GM21423 (cell line): ENCODE measurements at regions not wholly inside any gene's neighbourhood (a gene's known extent, or its start where the extent isn't known, plus 50 kb on each side); places are given as distances from the start of the nearest gene placed in this dataset.

Source experiments
- ATAC-seq: cut with Tn5 transposase; IDR thresholded peaks from one replicate; pipeline ENCODE4 v1.9.1; 2021; ENCODE audit warnings: mild to moderate bottlenecking, moderate library complexity; ENCODE audit not compliant: unreplicated experiment

DNA sequence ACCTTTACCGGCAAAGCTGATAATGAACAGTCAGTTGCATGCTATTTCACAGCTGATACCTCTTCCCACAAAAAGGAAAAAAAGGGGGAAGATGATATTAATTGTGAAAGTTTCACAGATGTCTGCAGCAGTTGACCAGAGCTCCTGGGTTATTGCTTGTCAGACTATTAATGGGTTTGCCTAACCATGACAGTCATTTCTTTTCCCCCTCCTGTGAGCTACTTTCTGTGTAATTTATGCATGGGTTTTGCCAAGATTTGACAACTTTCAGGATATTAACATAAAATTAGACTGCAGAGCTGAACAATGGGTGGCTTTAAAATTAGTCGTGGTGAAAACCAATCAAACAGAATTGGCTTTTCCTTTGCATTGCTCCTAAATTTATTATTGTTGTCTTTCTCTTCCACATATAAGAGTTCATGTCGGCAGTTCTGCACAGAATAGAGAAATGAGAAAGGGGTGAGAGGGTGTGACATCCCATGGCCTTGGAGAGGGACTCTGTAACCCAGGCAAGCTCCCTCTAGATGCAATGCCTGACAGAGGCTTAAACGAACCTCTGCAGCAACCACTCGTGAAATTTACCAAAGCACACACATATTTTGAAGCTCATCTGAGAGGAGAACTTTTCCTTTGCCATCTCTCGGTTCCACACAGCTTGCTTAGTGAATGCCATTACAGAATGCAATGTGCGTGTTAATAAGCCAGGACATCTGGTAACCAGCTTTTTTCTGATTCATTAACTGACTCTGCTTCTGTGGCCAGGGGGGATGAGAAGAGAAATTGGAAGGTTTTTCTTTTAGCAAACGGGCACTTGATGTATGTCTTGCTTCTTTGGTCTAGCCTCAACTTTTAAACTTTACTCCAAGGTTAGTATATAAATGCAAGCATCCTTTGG lies 82.2 kb upstream of the ITGA4 start:
- ATAC-seq = peak; percentile 62

DNA sequence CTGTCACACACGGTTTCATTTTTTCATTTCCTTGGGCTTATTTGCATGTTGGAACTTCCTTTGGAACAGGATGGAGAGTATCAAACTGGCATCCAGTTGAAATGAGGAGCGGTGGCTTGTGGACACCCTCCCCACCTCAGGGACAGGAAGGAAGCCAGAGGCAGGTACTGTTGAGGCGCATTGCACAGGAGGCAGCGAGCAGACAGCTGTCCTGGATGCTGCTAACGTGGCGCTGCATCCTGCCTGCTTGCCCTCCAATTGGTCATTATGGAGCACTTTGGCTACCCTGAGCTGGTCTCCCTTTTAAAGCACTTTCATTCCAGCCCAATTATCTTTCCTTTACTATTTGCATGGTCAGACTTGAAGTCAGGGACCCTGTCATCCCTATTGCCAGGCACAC lies 80.7 kb upstream of the ITGA4 start:
- no peak for ATAC-seq

GRCh38 chr2:181376999-181377398 lies 80.2 kb upstream of the ITGA4 start:
- no peak for ATAC-seq

- ATAC-seq = no peak
Observed at GRCh38 chr2:181378491-181378890, 78.7 kb upstream of the ITGA4 start.

- ATAC-seq = no peak
Observed at GRCh38 chr2:181380581-181380980, 76.6 kb upstream of the ITGA4 start.

- no peak for ATAC-seq
Observed at GRCh38 chr2:181384923-181385322, 72.3 kb upstream of the ITGA4 start.

DNA sequence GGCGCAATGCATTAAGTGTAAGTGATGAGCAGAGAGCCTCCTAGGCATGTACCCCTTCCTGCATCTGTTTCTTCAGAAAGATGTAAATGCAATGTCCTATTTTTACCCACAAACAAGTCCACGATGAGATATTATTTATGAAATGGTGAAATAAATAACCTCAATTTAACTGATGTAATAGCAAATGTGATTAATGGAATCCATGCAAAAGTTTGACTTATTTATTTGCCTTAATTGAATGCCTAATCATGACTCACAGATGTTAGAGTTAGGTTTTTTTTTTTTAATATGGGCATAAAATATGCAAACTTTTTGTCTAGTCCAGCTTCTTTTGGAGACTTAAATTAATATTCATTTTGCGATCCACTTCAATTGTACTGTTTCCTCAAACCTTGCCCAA lies 67.7 kb upstream of the ITGA4 start:
- no peak for ATAC-seq

DNA sequence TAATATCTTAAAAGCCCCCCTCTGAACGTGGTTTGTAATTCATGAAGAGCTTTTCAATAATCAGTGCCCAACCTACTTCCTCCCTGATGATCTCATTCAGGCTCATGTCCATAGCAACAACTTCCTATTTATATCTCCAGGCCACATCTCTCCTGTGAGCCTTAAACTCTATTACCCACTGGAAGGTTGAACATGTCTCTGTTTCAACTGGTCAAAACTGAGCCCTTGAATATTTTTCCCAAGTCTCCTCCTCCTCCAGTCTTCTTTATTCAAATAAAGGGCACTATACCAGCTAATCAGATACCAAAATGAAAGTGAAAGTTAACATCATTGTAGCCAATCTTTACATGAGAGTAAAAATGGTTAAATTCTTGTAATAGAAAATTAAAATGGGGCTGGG lies 63.7 kb upstream of the ITGA4 start:
- peak; percentile 64 for ATAC-seq

GRCh38 chr2:181394741-181395437 lies 62.3 kb upstream of the ITGA4 start:
- no peak for ATAC-seq

DNA sequence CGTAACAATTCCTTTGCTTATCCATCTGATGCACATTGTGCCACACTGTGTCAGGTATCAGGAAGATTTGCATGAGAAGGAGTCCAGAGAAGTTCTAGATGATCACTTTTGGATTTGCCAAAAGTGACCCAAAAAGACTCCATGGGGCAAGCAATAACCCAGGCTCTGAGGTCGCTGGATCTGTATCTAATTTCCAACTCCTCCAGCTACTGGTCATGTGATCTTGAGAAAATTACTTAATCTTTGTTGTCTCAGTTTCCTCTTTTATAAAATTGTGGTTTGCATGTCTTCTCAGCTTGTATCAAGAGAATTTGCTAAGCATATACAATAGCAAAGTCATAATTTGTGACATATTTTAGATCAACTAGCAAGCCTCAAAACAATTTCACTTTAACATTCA lies 61.3 kb upstream of the ITGA4 start:
- no peak for ATAC-seq

GRCh38 chr2:181396256-181397123 lies 60.7 kb upstream of the ITGA4 start:
- no peak for ATAC-seq

DNA sequence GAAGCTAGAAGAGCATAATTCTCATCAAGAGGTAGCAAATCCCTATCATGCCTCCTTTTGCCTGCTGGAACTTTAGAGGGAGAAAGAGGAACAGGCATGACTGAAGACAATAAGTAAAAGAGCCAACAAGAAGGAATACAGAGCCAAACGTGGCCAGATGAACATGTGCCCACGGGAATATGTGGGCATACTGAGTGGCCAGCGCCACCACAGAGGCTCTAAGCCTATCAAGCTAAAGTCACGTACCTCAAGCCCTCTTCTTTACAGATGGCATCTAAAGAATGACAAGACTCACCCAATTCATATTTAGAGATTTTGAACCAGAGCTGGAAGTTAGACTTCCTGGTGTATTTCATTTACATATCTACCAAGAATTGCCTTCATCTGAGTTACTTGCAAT lies 59.9 kb upstream of the ITGA4 start:
- no peak for ATAC-seq

GRCh38 chr2:181398000-181398399 lies 59.2 kb upstream of the ITGA4 start:
- no peak for ATAC-seq

GRCh38 chr2:181399027-181399426 lies 58.2 kb upstream of the ITGA4 start:
- no peak for ATAC-seq

DNA sequence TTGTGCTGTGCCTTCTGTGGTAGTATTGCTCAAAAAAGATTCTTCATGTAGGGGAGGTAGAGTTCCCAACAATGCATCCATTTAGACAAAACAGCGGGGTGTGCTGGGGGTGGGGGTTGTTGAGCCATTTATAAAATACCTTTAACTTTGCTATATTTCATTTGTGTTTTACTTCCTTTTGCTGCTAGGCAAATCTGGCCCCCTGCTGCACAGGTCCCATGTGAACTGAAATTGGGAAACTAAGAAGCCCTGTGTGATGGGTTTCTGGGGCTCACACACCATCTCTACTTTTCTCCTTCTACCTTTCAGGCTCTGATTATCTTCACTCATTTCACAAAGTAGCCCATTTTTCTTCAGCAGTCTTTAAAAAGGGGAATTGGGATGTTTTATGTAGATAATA lies 52.7 kb upstream of the ITGA4 start:
- ATAC-seq = no peak

GRCh38 chr2:181407171-181407570 lies 50.0 kb upstream of the ITGA4 start:
- no peak for ATAC-seq
